Ectodermal cell (in vitro differentiated cells): ENCODE measurements at regions not wholly inside any gene's neighbourhood (a gene's known extent, or its start where the extent isn't known, plus 50 kb on each side); places are given as distances from the start of the nearest gene placed in this dataset.

ENCODE experiments used
- H3K27ac ChIP-seq: 2 replicates; pipeline ENCODE4 v1.7.0; 2013; ENCODE audit warnings: mild to moderate bottlenecking, low read depth, low read length; ENCODE audit not compliant: insufficient read depth, poor library complexity, severe bottlenecking
- H3K27me3 ChIP-seq: 2 replicates; pipeline ENCODE4 v1.7.0; 2013; ENCODE audit warnings: mild to moderate bottlenecking, low read length; ENCODE audit not compliant: insufficient read depth, control insufficient read depth, poor library complexity, severe bottlenecking
- H3K36me3 ChIP-seq: one replicate; pipeline ENCODE4 v1.7.0; 2013; ENCODE audit warnings: low read length; ENCODE audit not compliant: control insufficient read depth, insufficient read depth
- H3K4me1 ChIP-seq: one replicate; pipeline ENCODE4 v1.7.0; 2013; ENCODE audit warnings: low read length; ENCODE audit not compliant: control insufficient read depth, insufficient read depth
- H3K4me3 ChIP-seq: 2 replicates; pipeline ENCODE4 v1.7.0; 2013; ENCODE audit warnings: low read depth, low read length, control low read depth; ENCODE audit not compliant: insufficient read depth
- H3K9me3 ChIP-seq: 2 replicates; pipeline ENCODE4 v1.7.0; 2013; ENCODE audit warnings: mild to moderate bottlenecking, low read length, moderate library complexity; ENCODE audit not compliant: control insufficient read depth
- WGBS, 2 experiments: methylation state at CpG; one replicate each; pipeline ENCODE4 v1.1.7; 2013; ENCODE audit warnings: missing lambda C conversion rate in 2 of 2; 5-methylcytosine and 5-hydroxymethylcytosine counted together

DNA sequence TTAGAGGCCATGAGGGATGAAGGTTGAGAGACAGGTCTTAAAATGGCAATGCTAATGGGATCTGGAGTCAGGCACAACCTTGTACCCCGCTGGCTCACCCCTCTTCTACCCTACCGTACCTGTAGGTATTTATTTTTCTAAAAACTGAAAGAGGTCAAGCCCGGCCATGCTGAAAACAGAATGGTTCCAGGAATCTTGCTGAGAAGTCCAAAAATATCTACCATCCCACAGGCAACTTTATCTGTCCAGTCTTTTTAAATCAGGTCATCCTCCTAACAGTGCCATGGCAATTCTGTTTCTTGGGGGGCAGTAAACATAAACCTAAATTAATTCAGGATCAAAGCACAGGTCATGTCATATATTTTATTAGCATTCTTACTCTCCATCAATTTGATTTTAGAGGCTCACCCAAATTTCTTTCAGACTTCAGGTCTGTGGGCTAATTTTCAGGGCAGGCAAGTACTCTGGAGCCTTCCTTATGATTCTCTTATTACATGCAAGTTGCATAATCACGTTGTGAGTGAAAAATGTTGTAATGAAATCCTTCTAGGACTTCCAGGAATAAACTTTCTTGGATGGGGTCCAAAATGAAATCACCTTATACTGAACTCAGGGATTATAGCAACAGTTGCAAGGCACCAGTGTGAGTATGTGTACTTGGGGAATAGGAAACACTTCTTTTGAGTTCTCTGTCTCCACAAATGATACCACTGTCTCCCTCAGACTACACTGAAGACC is 102.7 kb upstream of the NREP start:
- Histone ChIP-seq H3K4me1 (peaks cover 8% of the 10 kb centered on the region), H3K4me3 (no peak overlapping the region), H3K9me3 (no peaks in the 10 kb centered on the region), H3K27ac (no peak overlapping the region), H3K27me3 (no peaks in the 10 kb centered on the region), H3K36me3 (no peaks in the 10 kb centered on the region)
- 93 to 95% methylated on average over 4 of the region's 4 CpGs for WGBS, 2 experiments

DNA sequence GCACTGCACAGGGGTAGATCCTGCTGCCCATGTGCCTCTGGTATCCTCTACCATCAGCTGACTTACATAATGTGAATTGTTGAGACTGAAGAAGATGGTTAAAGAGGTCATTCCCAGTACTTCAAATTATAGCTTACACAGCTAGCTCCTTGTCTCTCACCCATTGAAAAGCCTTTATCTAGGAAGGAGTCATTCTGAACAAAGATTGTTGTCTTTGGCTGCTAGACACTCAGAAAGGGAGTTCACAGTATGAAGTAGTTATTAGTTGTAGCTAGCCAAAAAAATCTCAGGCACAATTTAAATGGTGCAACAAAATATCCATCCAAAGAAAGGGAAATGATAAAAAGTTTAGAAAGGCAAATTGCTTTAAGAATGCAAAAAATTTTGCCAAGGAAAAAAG is 102.0 kb upstream of the NREP start:
- Histone ChIP-seq H3K27me3 (no peaks in the 10 kb centered on the region), H3K9me3 (no peaks in the 10 kb centered on the region), H3K27ac (no peak overlapping the region), H3K36me3 (no peaks in the 10 kb centered on the region), H3K4me3 (no peak overlapping the region), H3K4me1 (peaks cover 11% of the 10 kb centered on the region)

DNA sequence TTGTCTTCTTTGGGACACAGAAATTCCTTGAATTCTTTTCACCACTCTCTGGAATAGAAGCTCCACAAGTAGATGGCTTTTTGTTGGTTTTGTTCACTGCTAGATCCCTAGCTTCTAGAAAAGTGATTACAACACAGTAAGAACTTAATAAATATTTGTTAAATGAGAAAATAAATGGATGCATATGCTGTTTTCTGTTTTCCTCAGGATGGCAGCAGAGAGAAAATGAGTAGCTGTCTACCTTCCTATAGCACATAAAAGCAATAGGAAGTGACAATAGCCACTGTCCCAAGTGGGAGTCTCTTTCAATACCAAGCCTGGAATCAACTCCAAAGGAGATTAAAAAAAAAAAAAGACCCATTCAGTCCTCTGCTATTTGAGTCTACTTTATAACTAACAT is 100.6 kb upstream of the NREP start:
- H3K27ac ChIP-seq, result no peak overlapping the region

DNA sequence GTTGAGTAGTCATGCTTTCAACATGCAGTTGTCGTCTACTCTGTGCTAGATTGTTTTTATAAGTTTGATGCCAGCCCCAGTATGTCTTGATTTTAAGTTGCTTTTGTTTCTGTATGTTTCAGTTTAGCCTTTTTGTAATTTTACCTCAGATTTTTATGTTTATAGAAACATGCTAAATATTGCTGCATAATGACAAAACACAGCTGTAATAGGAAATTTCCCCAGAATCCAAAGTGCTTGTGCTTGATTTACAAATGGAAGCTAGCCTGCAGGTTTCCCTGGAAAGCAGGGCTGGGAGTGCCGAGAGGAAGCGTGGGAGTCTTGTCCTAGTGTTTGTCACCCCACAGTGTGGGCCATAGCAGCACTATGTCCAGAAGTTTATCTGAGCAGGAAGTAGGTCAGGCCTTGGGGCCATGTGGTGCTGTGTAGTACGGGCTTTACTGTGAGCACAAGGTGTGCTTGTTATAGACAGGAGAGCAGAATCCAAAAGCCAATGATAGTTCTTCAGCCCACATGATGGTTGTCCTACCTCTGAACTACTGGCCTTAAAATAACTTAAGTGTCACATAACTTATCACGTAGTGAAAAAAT is 100.0 kb upstream of the NREP start:
- Histone ChIP-seq H3K36me3 (no peaks in the 10 kb centered on the region), H3K4me1 (peaks cover 12% of the 10 kb centered on the region), H3K4me3 (no peak overlapping the region), H3K27me3 (no peaks in the 10 kb centered on the region), H3K27ac (no peak overlapping the region), H3K9me3 (no peaks in the 10 kb centered on the region)
- 92 to 97% methylated on average over 5 of the region's 5 CpGs for WGBS, 2 experiments

More for the DNA sequence above, 100.6 kb upstream of the NREP start:
- Histone ChIP-seq H3K4me1 (peaks cover 12% of the 10 kb centered on the region), H3K9me3 (no peaks in the 10 kb centered on the region), H3K36me3 (no peaks in the 10 kb centered on the region), H3K4me3 (no peak overlapping the region), H3K27me3 (no peaks in the 10 kb centered on the region)

- Histone ChIP-seq H3K27me3 (no peaks in the 10 kb centered on the region), H3K27ac (peak overlapping the region; percentile 11), H3K4me1 (peaks cover 12% of the 10 kb centered on the region), H3K4me3 (no peak overlapping the region), H3K36me3 (no peaks in the 10 kb centered on the region), H3K9me3 (no peaks in the 10 kb centered on the region)
- WGBS, 2 experiments, result 50% methylated on average over 1 of the region's 1 CpG; no CpG with 5 or more reads in 1 of the 2 experiments
These were observed 98.4 kb upstream of the NREP start for GRCh38 chr5:111855356-111855755.

- H3K36me3 ChIP-seq, result no peaks in the 10 kb centered on the region
- no peak overlapping the region for H3K4me3 ChIP-seq
- 73 to 90% methylated on average over 2 of the region's 2 CpGs for WGBS, 2 experiments
- peaks cover 12% of the 10 kb centered on the region for H3K4me1 ChIP-seq
- no peak overlapping the region for H3K27ac ChIP-seq
- H3K9me3 ChIP-seq, result no peaks in the 10 kb centered on the region
- no peaks in the 10 kb centered on the region for H3K27me3 ChIP-seq
These were observed 97.2 kb upstream of the NREP start for GRCh38 chr5:111854186-111854585.

DNA sequence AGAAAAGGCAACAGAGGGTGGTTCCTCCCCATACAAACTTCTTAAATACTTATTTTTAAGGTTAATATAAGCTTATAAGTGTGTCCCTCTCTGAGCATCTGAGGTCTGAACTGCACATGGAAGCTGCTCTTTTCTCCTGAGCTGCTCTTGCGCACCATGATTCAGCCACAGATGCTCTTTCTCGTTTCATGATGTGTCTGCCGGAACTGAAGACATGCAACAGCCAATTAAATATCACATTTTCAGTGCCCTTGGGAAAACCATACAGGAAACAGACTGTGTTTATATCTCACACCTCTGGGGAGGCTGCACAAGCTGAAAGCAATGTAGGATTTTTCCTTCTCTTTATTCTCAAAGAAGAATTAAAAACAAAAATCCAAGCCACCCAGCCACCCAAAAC is 96.8 kb upstream of the NREP start:
- Histone ChIP-seq H3K9me3 (no peaks in the 10 kb centered on the region), H3K27ac (no peak overlapping the region), H3K36me3 (no peaks in the 10 kb centered on the region), H3K4me1 (peaks cover 12% of the 10 kb centered on the region), H3K4me3 (no peak overlapping the region), H3K27me3 (no peaks in the 10 kb centered on the region)
- 86 to 91% methylated on average over 3 of the region's 3 CpGs for WGBS, 2 experiments

GRCh38 chr5:111851631-111852548 is 94.9 kb upstream of the NREP start:
- WGBS, 2 experiments, result 98 to 100% methylated on average over 4 of the region's 4 CpGs
- no peak overlapping the region for H3K4me3 ChIP-seq
- H3K9me3 ChIP-seq, result no peaks in the 10 kb centered on the region
- no peaks in the 10 kb centered on the region for H3K36me3 ChIP-seq
- no peak overlapping the region for H3K27ac ChIP-seq
- H3K4me1 ChIP-seq, result peaks cover 12% of the 10 kb centered on the region
- H3K27me3 ChIP-seq, result no peaks in the 10 kb centered on the region

- 93 to 98% methylated on average over 3 of the region's 3 CpGs for WGBS, 2 experiments
- H3K27ac ChIP-seq, result no peak overlapping the region
- H3K27me3 ChIP-seq, result no peaks in the 10 kb centered on the region
- H3K4me3 ChIP-seq, result no peak overlapping the region
- no peaks in the 10 kb centered on the region for H3K9me3 ChIP-seq
- H3K36me3 ChIP-seq, result no peaks in the 10 kb centered on the region
- H3K4me1 ChIP-seq, result no peaks in the 10 kb centered on the region
These were observed 91.5 kb upstream of the NREP start for GRCh38 chr5:111848476-111848875.
